HEK293T (cell line): ENCODE measurements at regions not wholly inside any gene's neighbourhood (a gene's known extent, or its start where the extent isn't known, plus 50 kb on each side); places are given as distances from the start of the nearest gene placed in this dataset.

Experiments
- ARNT ChIP-seq: fragments of 450-650 bp; IDR thresholded peaks from 2 replicates; pipeline ENCODE4 v1.6.1; 2017; ENCODE audit warnings: mild to moderate bottlenecking
- BHLHE40 ChIP-seq: fragments of 450-650 bp; IDR thresholded peaks from 2 replicates; pipeline ENCODE4 v1.6.1; 2016; ENCODE audit warnings: mild to moderate bottlenecking, moderate library complexity, borderline replicate concordance
- ELF4 ChIP-seq: fragments of 450-650 bp; IDR thresholded peaks from 2 replicates; pipeline ENCODE4 v1.6.1; 2017; ENCODE audit warnings: antibody characterized with exemption
- FOXA1 ChIP-seq: fragments of 450-650 bp; IDR thresholded peaks from 2 replicates; pipeline ENCODE4 v1.6.1; 2016; ENCODE audit warnings: mild to moderate bottlenecking
- FOXK2 ChIP-seq: fragments of 450-650 bp; IDR thresholded peaks from 2 replicates; pipeline ENCODE4 v1.6.1; 2016; ENCODE audit warnings: mild to moderate bottlenecking
- FOXM1 ChIP-seq: fragments of 450-650 bp; IDR thresholded peaks from 2 replicates; pipeline ENCODE4 v1.6.1; 2017; ENCODE audit warnings: mild to moderate bottlenecking, borderline replicate concordance
- HDGF ChIP-seq: fragments of 450-650 bp; IDR thresholded peaks from 2 replicates; pipeline ENCODE4 v1.6.1; 2017; ENCODE audit warnings: antibody characterized with exemption, borderline replicate concordance
- L3MBTL2 ChIP-seq: fragments of 450-650 bp; conservative IDR thresholded peaks from 2 replicates; pipeline ENCODE4 v1.6.1; 2016; ENCODE audit warnings: mild to moderate bottlenecking
- SP1 ChIP-seq: fragments of 450-650 bp; IDR thresholded peaks from 2 replicates; pipeline ENCODE4 v1.6.1; 2017
- SUZ12 ChIP-seq: fragments of 450-650 bp; IDR thresholded peaks from 2 replicates; pipeline ENCODE4 v1.6.1; 2016; ENCODE audit warnings: mild to moderate bottlenecking
- TARDBP ChIP-seq: fragments of 450-650 bp; IDR thresholded peaks from 2 replicates; pipeline ENCODE4 v1.6.1; 2016
- ZNF384 ChIP-seq: fragments of 450-650 bp; IDR thresholded peaks from 2 replicates; pipeline ENCODE4 v1.6.1; 2016
- TF ChIP-seq, protein P1 (sequence below): fragments of 450-650 bp; IDR thresholded peaks from 2 replicates; pipeline ENCODE4 v1.6.1; 2016

DNA sequence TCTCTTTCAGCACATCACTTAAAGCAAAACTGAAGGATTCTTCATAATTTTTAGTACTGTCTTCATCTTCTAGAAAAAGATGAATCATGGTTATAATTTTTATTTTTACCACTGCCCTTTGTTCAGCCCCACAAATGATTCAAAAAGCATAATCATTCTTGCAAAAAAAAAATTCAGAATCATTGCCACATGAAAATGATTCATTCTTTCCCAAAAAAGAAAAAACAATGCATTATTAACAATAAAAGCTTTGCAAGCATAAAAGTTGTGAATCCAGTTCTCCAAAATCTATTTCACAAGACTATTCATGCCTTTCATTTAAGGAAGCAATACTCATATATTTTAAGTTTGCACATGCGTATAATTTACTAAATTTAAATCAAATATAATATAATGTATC is 204.8 kb downstream of the RBM43 start:
- TF ChIP-seq HDGF (no peak), FOXK2 (no peak), BHLHE40 (no peak), SUZ12 (no peak), ZNF384 (no peak), FOXA1 (no peak), ELF4 (no peak), FOXM1 (no peak), SP1 (no peak), ARNT (no peak), TARDBP (no peak), L3MBTL2 (no peak)
- TF ChIP-seq, protein P1, sequence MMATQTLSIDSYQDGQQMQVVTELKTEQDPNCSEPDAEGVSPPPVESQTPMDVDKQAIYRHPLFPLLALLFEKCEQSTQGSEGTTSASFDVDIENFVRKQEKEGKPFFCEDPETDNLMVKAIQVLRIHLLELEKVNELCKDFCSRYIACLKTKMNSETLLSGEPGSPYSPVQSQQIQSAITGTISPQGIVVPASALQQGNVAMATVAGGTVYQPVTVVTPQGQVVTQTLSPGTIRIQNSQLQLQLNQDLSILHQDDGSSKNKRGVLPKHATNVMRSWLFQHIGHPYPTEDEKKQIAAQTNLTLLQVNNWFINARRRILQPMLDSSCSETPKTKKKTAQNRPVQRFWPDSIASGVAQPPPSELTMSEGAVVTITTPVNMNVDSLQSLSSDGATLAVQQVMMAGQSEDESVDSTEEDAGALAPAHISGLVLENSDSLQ, result no peak
